GM23338 (cell line): ENCODE measurements at regions not wholly inside any gene's neighbourhood (a gene's known extent, or its start where the extent isn't known, plus 50 kb on each side); places are given as distances from the start of the nearest gene placed in this dataset.
A peak's percentile ranks its signal among the peaks of the same experiment; 100 is the strongest.

Experiments used
- ATAC-seq: fragments of 200-7000 bp; cut with Tn5 transposase; 3 replicates; pipeline ENCODE4 v1.9.1; 2020
- DNase-seq: peaks from one replicate; pipeline ENCODE4 v3.0.0-alpha.2; 2015; ENCODE audit warnings: low spot score
- H2AFZ ChIP-seq: fragments of 200-600 bp; sonication (generic); 2 replicates; pipeline ENCODE4 v1.8.0; 2016; ENCODE audit warnings: antibody characterized with exemption, mild to moderate bottlenecking, moderate library complexity
- H3F3A ChIP-seq: fragments of 200-600 bp; sonication (generic); replicated peaks from 2 replicates; pipeline ENCODE4 v1.8.0; 2017; ENCODE audit warnings: antibody characterized with exemption, mixed run types, low read depth
- H3K27ac ChIP-seq: fragments of 200-600 bp; sonication (generic); 2 replicates; pipeline ENCODE4 v1.6.1; 2016; ENCODE audit warnings: low read depth
- H3K27me3 ChIP-seq: fragments of 200-600 bp; sonication (generic); 2 replicates; pipeline ENCODE4 v1.8.0; 2016; ENCODE audit warnings: mild to moderate bottlenecking, mixed run types, moderate library complexity; ENCODE audit not compliant: insufficient read depth
- H3K36me3 ChIP-seq: fragments of 200-600 bp; sonication (generic); 2 replicates; pipeline ENCODE4 v1.8.0; 2016; ENCODE audit warnings: mild to moderate bottlenecking; ENCODE audit not compliant: insufficient read depth
- H3K4me1 ChIP-seq: fragments of 200-600 bp; sonication (generic); 2 replicates; pipeline ENCODE4 v1.8.0; 2016; ENCODE audit warnings: mild to moderate bottlenecking, moderate library complexity; ENCODE audit not compliant: insufficient read depth
- H3K4me2 ChIP-seq: fragments of 200-600 bp; sonication (generic); 2 replicates; pipeline ENCODE4 v1.7.1; 2017; ENCODE audit warnings: mixed run types
- H3K4me3 ChIP-seq: fragments of 200-600 bp; sonication (generic); 2 replicates; pipeline ENCODE4 v1.6.1; 2016; ENCODE audit warnings: mixed run types
- H3K79me2 ChIP-seq: fragments of 200-600 bp; sonication (generic); replicated peaks from 2 replicates; pipeline ENCODE4 v1.8.0; 2017; ENCODE audit warnings: mild to moderate bottlenecking; ENCODE audit not compliant: insufficient read depth
- H3K9me2 ChIP-seq: fragments of 200-600 bp; sonication (generic); 2 replicates; pipeline ENCODE4 v1.8.0; 2017; ENCODE audit not compliant: insufficient read depth
- H4K20me1 ChIP-seq: fragments of 200-600 bp; sonication (generic); replicated peaks from 2 replicates; pipeline ENCODE4 v1.8.0; 2017; ENCODE audit warnings: mild to moderate bottlenecking; ENCODE audit not compliant: insufficient read depth
- H3K27ac Mint-ChIP-seq: 2 replicates; pipeline ENCODE4 v1.8.0; 2020; ENCODE audit warnings: inconsistent platforms, mild to moderate bottlenecking, moderate library complexity, mixed read lengths
- H3K27me3 Mint-ChIP-seq: 3 replicates; pipeline ENCODE4 v1.8.0; 2022; ENCODE audit warnings: low read depth, mild to moderate bottlenecking, moderate library complexity, mixed read lengths, inconsistent platforms; ENCODE audit not compliant: insufficient read depth, poor library complexity
- H3K36me3 Mint-ChIP-seq: 3 replicates; pipeline ENCODE4 v1.8.0; 2021; ENCODE audit warnings: low read depth, mild to moderate bottlenecking, inconsistent platforms, moderate library complexity, mixed read lengths
- H3K4me1 Mint-ChIP-seq: 3 replicates; pipeline ENCODE4 v1.8.0; 2020; ENCODE audit warnings: mild to moderate bottlenecking, inconsistent platforms, mixed read lengths
- H3K4me3 Mint-ChIP-seq: 3 replicates; pipeline ENCODE4 v1.8.0; 2021; ENCODE audit warnings: moderate library complexity, mild to moderate bottlenecking, inconsistent platforms, mixed read lengths
- H3K9me3 Mint-ChIP-seq: 3 replicates; pipeline ENCODE4 v1.8.0; 2020; ENCODE audit warnings: moderate library complexity, mild to moderate bottlenecking, inconsistent platforms, mixed read lengths
- JUNB ChIP-seq: IDR thresholded peaks from one replicate; pipeline ENCODE4 v1.6.1; 2016; ENCODE audit warnings: antibody characterized with exemption; ENCODE audit not compliant: unreplicated experiment
- STAT1 ChIP-seq: IDR thresholded peaks from one replicate; pipeline ENCODE4 v1.6.1; 2016; ENCODE audit warnings: antibody characterized with exemption; ENCODE audit not compliant: unreplicated experiment
- ZNF331 ChIP-seq: fragments of 250-450 bp; sonication (Bioruptor Pico); IDR thresholded peaks from 2 replicates; pipeline ENCODE4 v1.5.0; 2020; ENCODE audit warnings: low read depth, mild to moderate bottlenecking, moderate library complexity
- TF ChIP-seq, protein P1 (sequence below), 2 experiments: fragments of 200-600 bp in 1 of 2; sonication (generic) in 1 of 2; conservative IDR thresholded peaks; 2 replicates each; pipeline versions ENCODE4 v1.5.1 to v1.6.1; 2016 to 2017; ENCODE audit warnings: antibody characterized with exemption in 2 of 2, low read depth in 2 of 2, mild to moderate bottlenecking in 2 of 2, moderate library complexity in 1 of 2
- TF ChIP-seq, protein P2 (sequence below): fragments of 250-450 bp; sonication (Bioruptor Pico); IDR thresholded peaks from 2 replicates; pipeline ENCODE4 v1.5.0; 2020; ENCODE audit warnings: mild to moderate bottlenecking, moderate library complexity
- TF ChIP-seq, protein P3 (sequence below): IDR thresholded peaks from one replicate; pipeline ENCODE4 v1.6.1; 2018; ENCODE audit warnings: antibody characterized with exemption; ENCODE audit not compliant: unreplicated experiment

DNA sequence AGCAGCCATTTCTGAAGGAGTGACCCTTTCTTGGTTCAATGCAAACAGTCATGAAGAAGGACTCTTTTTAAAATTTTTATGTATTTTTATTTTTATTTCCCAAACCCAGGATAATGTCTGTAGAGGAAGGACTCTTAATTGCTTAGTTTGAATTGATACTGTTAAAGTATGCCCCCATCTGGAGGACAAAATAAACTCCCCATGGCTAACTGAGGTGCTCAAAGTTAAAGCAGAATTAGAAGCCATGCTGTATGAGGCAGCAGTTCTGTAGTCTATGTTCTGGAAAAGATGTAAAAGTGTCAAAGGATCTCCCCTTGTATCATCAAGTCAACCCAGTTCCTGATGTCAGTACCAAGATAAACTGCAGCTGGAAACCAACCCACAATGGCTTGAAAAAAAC, 617.9 kb upstream of the GRM3 start:
- Mint-ChIP-seq H3K27me3 (no peaks in the 10 kb centered on the region), H3K4me1 (no peaks in the 10 kb centered on the region), H3K9me3 (no peaks in the 10 kb centered on the region), H3K36me3 (no peaks in the 10 kb centered on the region), H3K4me3 (no peak overlapping the region), H3K27ac (no peak overlapping the region)
- no peak overlapping the region for H3K27ac ChIP-seq
- ATAC-seq = peak; percentile 54
- no peaks in the 10 kb centered on the region for H4K20me1 ChIP-seq
- H3K9me2 ChIP-seq = no peaks in the 10 kb centered on the region
- DNase-seq = peak; percentile 28
- no peaks in the 10 kb centered on the region for H3F3A ChIP-seq
- no peaks in the 10 kb centered on the region for H3K79me2 ChIP-seq
- TF ChIP-seq JUNB = no peak
- TF ChIP-seq, protein P1, sequence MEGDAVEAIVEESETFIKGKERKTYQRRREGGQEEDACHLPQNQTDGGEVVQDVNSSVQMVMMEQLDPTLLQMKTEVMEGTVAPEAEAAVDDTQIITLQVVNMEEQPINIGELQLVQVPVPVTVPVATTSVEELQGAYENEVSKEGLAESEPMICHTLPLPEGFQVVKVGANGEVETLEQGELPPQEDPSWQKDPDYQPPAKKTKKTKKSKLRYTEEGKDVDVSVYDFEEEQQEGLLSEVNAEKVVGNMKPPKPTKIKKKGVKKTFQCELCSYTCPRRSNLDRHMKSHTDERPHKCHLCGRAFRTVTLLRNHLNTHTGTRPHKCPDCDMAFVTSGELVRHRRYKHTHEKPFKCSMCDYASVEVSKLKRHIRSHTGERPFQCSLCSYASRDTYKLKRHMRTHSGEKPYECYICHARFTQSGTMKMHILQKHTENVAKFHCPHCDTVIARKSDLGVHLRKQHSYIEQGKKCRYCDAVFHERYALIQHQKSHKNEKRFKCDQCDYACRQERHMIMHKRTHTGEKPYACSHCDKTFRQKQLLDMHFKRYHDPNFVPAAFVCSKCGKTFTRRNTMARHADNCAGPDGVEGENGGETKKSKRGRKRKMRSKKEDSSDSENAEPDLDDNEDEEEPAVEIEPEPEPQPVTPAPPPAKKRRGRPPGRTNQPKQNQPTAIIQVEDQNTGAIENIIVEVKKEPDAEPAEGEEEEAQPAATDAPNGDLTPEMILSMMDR (conservative IDR thresholded peaks at IDR 0.05; ENCODE audit: low read depth in 2 of 2) = peak; percentile 32 to 46
- no peaks in the 10 kb centered on the region for H3K4me1 ChIP-seq
- H2AFZ ChIP-seq = peak overlapping the region; percentile 79; the same call in 1 of the 2 replicates
- H3K4me2 ChIP-seq = no peak overlapping the region
- H3K36me3 ChIP-seq = no peaks in the 10 kb centered on the region
- no peak overlapping the region for H3K4me3 ChIP-seq
- no peaks in the 10 kb centered on the region for H3K27me3 ChIP-seq

DNA sequence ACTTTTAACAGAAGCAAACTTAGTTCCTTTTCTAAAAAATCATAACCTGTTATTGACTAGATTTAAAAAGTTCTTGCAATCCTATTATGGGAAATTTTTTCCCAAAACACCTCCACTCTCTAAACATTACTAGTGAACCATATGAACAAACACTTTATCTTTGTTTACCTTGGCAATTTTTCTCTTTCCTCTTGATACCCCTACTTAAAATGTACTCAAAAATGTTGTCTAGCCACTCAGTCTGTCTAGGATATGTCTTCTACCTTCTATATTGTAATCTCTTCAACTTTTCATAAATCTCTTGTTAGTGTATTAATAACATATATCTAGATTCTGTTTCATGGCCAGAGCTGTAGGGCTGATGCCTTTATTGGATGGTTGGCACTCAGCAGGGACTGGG, 630.0 kb upstream of the GRM3 start:
- Histone ChIP-seq H3K36me3 (no peaks in the 10 kb centered on the region), H4K20me1 (no peaks in the 10 kb centered on the region), H3K4me1 (peaks cover 3% of the 10 kb centered on the region), H3F3A (no peaks in the 10 kb centered on the region), H3K27me3 (no peaks in the 10 kb centered on the region), H3K79me2 (no peaks in the 10 kb centered on the region), H3K4me2 (no peak overlapping the region), H3K27ac (no peak overlapping the region), H3K9me2 (no peaks in the 10 kb centered on the region), H2AFZ (no peak overlapping the region), H3K4me3 (no peak overlapping the region)
- no peaks in the 10 kb centered on the region for H3K36me3 Mint-ChIP-seq
- TF ChIP-seq ZNF331 (CRISPR knock-in tag) (no peak), STAT1 (no peak)
- TF ChIP-seq, protein P2, sequence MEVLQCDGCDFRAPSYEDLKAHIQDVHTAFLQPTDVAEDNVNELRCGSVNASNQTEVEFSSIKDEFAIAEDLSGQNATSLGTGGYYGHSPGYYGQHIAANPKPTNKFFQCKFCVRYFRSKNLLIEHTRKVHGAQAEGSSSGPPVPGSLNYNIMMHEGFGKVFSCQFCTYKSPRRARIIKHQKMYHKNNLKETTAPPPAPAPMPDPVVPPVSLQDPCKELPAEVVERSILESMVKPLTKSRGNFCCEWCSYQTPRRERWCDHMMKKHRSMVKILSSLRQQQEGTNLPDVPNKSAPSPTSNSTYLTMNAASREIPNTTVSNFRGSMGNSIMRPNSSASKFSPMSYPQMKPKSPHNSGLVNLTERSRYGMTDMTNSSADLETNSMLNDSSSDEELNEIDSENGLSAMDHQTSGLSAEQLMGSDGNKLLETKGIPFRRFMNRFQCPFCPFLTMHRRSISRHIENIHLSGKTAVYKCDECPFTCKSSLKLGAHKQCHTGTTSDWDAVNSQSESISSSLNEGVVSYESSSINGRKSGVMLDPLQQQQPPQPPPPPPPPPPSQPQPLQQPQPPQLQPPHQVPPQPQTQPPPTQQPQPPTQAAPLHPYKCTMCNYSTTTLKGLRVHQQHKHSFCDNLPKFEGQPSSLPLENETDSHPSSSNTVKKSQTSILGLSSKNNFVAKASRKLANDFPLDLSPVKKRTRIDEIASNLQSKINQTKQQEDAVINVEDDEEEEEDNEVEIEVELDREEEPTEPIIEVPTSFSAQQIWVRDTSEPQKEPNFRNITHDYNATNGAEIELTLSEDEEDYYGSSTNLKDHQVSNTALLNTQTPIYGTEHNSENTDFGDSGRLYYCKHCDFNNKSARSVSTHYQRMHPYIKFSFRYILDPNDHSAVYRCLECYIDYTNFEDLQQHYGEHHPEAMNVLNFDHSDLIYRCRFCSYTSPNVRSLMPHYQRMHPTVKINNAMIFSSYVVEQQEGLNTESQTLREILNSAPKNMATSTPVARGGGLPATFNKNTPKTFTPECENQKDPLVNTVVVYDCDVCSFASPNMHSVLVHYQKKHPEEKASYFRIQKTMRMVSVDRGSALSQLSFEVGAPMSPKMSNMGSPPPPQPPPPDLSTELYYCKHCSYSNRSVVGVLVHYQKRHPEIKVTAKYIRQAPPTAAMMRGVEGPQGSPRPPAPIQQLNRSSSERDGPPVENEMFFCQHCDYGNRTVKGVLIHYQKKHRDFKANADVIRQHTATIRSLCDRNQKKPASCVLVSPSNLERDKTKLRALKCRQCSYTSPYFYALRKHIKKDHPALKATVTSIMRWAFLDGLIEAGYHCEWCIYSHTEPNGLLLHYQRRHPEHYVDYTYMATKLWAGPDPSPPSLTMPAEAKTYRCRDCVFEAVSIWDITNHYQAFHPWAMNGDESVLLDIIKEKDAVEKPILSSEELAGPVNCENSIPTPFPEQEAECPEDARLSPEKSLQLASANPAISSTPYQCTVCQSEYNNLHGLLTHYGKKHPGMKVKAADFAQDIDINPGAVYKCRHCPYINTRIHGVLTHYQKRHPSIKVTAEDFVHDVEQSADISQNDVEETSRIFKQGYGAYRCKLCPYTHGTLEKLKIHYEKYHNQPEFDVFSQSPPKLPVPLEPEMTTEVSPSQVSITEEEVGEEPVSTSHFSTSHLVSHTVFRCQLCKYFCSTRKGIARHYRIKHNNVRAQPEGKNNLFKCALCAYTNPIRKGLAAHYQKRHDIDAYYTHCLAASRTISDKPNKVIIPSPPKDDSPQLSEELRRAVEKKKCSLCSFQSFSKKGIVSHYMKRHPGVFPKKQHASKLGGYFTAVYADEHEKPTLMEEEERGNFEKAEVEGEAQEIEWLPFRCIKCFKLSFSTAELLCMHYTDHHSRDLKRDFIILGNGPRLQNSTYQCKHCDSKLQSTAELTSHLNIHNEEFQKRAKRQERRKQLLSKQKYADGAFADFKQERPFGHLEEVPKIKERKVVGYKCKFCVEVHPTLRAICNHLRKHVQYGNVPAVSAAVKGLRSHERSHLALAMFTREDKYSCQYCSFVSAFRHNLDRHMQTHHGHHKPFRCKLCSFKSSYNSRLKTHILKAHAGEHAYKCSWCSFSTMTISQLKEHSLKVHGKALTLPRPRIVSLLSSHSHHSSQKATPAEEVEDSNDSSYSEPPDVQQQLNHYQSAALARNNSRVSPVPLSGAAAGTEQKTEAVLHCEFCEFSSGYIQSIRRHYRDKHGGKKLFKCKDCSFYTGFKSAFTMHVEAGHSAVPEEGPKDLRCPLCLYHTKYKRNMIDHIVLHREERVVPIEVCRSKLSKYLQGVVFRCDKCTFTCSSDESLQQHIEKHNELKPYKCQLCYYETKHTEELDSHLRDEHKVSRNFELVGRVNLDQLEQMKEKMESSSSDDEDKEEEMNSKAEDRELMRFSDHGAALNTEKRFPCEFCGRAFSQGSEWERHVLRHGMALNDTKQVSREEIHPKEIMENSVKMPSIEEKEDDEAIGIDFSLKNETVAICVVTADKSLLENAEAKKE (CRISPR knock-in tag) = no peak
- TF ChIP-seq, protein P3, sequence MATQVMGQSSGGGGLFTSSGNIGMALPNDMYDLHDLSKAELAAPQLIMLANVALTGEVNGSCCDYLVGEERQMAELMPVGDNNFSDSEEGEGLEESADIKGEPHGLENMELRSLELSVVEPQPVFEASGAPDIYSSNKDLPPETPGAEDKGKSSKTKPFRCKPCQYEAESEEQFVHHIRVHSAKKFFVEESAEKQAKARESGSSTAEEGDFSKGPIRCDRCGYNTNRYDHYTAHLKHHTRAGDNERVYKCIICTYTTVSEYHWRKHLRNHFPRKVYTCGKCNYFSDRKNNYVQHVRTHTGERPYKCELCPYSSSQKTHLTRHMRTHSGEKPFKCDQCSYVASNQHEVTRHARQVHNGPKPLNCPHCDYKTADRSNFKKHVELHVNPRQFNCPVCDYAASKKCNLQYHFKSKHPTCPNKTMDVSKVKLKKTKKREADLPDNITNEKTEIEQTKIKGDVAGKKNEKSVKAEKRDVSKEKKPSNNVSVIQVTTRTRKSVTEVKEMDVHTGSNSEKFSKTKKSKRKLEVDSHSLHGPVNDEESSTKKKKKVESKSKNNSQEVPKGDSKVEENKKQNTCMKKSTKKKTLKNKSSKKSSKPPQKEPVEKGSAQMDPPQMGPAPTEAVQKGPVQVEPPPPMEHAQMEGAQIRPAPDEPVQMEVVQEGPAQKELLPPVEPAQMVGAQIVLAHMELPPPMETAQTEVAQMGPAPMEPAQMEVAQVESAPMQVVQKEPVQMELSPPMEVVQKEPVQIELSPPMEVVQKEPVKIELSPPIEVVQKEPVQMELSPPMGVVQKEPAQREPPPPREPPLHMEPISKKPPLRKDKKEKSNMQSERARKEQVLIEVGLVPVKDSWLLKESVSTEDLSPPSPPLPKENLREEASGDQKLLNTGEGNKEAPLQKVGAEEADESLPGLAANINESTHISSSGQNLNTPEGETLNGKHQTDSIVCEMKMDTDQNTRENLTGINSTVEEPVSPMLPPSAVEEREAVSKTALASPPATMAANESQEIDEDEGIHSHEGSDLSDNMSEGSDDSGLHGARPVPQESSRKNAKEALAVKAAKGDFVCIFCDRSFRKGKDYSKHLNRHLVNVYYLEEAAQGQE = no peak
- TF ChIP-seq, protein P1 (conservative IDR thresholded peaks at IDR 0.05; ENCODE audit: low read depth in 2 of 2) = no peak
- no peak overlapping the region for H3K27ac Mint-ChIP-seq
- peaks cover 5% of the 10 kb centered on the region; the same call in 2 of the 3 replicates for H3K4me1 Mint-ChIP-seq
- no peak overlapping the region for H3K4me3 Mint-ChIP-seq
- DNase-seq = no peak
- no peaks in the 10 kb centered on the region for H3K9me3 Mint-ChIP-seq
- H3K27me3 Mint-ChIP-seq = no peaks in the 10 kb centered on the region
- ATAC-seq = no peak
